NCI-H510A (cell line): ENCODE measurements at regions not wholly inside any gene's neighbourhood (a gene's known extent, or its start where the extent isn't known, plus 50 kb on each side); places are given as distances from the start of the nearest gene placed in this dataset.
"Not testable (repeated sequence)": the region's sequence is repeated elsewhere in the genome, so short reads cannot be mapped to it uniquely, and the experiment has no call there.

Experiments
- DNase-seq: peaks from one replicate; lab custom pipeline; 2025; lab: John Stamatoyannopoulos, UW

DNA sequence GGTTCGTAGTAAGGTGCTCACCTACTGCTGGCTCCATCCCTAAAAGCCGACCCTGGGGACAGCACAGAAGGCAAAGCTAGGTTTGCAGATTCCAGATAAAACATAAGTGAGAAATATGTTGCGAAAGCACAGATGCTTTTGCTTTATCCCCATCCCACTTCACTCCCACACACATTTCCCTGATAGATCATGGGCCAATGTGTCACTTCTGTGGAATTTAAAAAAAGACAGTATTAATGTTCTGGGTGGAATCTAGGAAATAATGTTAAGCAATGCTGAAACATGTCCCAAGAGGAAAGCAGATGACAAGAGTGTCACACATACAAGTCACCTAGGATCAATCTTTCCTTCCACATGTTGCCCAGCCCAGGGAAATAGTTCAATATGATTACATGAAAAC, 661.0 kb upstream of the MIR17HG start:
- DNase-seq = no peak

DNA sequence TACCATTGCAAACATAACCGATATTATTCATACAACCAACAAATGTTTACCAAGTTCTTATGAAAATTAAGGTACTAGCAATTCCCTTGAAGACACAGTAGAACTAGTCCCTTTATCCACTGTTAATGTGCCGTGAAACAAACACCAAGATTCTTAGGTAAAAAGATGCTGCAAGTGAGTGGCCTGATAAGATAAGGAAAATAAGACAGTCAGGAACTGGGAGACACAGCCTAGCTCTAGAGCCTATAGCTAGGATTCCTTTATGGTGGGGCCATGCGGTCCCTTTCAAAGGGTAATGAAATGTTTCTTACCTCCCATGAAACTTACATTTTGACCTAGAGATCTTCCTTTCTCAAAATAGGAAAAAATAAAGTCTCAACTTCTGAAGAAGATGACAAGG, 658.4 kb upstream of the MIR17HG start:
- no peak for DNase-seq

- DNase-seq = no peak
Observed at GRCh38 chr13:90690458-90691080, 656.9 kb upstream of the MIR17HG start.

DNA sequence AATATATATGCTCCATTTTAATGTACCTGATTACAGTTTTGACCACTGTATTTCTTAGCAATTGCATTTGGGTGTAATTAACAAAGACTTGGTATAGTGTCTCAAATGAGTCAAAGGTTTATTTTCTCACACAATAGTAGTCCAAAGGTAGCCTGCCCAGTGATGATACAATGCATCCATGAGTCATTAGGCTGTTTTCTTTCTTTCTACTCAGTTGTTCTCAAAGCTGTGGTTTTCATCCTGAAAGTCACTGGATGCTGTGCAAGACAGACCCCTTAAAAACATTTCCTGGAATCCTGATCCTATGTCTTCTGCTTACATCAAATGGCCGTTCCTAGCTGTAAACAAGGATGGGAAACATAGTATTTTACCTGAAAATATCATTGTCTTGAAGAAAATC, 651.2 kb upstream of the MIR17HG start:
- DNase-seq = no peak

DNA sequence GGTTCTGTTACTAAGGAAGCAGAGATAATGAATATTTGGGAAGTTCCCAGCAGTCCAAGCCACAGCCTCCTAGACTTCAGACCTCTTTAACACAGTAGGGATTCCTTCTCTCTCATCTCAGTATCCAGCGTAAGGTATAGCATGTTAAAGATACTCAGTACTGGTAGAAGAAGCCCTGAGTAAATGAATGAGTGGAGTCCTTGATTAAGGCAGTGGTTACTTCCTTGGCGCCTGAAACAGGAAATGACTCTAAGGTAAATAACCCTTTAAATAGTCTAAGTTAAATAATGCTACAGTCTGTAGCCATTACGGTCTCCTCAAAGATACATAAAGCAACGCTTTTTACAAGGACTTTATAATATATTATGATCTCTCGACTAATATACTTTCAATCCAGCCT, 650.8 kb upstream of the MIR17HG start:
- no peak for DNase-seq

DNA sequence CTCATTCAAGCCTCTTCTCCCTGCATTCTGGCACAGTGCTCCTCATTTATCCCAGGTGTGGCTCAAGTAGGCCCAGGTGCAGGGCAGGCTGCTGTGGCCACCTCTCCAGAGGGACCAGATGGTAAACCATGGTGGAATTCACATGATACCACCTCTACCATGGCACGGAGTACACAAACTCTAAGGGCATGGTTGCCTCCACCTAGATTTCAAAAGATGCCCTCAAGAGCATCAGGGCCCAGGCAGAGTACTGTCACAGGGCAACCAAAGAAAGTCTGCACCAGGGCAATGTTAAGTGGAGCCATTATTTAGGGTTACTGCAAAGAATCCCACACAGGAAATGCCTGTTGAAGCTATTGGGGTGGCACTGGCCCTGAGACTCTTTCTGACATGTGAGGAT, 647.1 kb upstream of the MIR17HG start:
- DNase-seq = no peak

DNA sequence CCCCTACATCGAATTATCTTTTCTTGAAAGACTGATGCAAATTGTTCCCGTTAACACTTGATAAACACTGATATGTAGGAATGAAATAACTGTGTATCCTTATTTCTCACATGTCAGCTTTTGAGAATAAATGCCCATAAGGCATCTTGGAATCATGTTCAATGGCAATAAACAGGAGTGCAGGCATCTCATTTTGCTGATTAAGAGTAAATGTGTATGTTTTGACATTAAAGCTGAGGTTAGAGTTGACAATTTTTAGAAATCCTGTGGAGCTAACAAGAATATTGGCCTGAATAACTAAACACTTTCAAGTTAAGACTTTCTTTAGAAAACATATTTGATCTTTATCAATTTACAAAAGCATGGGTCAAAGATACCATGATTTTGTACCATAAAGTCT, 646.2 kb upstream of the MIR17HG start:
- DNase-seq = no peak

DNA sequence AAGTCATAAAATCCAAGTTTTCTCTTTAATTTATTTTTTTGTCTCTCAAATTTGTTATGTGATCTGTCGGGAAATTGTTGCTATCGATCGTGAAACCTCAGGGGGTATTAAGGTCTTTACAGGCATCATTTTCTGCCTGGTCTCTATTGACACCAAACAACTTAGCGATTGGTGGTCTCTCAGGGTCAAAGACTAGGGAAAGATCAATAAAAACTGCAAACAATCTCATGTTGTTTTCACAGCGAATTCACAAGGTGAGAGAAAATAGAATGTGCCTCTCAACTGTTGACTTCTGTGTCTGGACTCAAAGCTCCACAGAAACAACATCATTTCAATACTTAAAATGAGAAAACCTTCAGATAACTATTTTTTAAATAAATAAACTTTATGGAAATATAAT, 645.4 kb upstream of the MIR17HG start:
- no peak for DNase-seq

DNA sequence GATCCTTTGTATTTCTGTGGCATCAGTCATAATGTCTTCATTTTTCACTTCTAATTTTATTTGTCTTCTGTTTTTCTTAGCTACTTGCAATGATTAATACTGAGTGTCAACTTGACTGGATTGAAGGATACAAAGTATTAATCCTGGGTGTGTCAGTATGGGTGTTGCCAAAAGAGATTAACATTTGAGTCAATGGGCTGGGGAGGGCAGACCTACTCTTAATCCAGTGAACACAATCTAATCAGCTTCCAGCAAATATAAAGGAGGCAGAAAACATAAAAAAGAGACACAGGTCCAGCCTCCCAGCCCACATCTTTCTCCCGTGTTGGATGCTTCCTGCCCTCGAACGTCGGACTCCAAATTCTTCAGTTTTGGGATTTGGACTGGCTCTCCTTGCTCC, 640.9 kb upstream of the MIR17HG start:
- no peak for DNase-seq

GRCh38 chr13:90708128-90708527, 639.4 kb upstream of the MIR17HG start:
- DNase-seq = no peak

DNA sequence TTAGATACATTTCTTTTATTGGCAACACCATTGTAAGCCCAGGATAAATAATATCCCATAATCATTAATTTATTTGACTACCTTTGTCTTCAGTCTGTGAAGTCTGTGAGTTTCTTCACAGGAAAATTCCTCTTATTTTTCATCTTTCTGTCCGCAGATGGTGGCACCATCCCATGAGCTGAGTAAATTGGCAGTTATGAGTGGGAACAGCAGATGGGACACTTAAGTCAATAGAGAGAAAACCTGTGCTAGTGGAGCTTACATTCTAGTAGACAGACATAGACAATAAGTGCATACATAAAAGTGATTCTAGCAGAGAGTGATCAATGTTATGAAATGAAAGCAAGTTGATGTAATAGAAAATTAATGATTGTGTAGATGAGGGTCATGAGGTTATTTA, 638.2 kb upstream of the MIR17HG start:
- DNase-seq = no peak

- DNase-seq = no peak
Observed at GRCh38 chr13:90710164-90710759, 637.2 kb upstream of the MIR17HG start.

DNA sequence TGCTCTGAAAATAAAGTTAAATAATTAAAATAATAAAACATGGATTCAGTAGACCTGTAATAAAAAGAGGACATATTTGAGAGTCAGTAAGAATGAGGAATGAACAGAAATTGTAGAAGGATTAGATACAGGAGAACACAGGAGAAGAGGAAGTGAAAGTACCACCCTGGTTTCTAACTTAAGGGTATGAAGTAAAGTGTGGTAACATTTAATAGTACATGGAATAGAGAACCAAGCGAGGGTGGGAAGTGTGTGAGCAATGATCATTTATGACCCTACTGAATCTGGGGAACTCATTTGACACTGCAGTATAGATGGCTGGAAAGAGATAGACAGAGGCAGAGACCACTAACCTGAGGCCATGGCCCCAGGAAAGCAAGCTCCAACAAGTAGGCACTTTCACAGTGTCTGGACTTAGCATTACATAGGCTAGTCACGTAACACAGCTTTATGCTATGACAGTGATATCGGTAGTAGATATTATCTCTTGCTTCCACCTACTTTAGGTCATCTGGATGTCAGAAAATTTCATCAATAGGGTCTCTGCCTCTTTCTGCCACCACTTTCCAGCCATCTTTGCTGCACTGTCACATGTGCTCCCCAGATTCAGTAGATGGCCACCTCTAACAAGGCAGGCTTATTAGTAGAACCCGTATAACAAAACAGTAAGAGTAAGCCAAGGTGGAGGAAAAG, 633.9 kb upstream of the MIR17HG start:
- no peak for DNase-seq

- no peak for DNase-seq
Observed at GRCh38 chr13:90715485-90715884, 632.0 kb upstream of the MIR17HG start.

DNA sequence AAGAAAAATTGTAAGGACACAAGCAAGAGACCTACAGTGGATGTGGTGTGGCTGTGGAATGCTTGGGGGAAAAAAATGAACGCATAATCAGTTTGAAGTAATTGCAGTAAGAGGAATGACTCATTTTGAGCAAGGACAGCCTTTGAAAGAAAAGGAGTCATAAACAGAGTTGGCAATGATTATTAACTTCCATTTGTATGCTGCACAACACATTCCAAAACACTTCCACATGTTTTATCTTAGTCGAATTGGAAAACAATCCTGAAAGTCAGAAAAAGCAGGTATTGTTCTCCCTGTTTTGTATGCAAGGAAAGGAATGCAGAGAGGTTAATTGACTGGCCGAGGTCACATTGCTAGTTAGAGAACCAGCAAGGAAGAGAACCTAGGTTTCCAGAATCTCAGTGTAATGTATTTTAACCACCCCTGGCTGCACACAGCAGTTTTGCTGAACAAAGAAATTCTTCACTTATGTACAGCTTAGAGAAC, 630.0 kb upstream of the MIR17HG start:
- no peak for DNase-seq

DNA sequence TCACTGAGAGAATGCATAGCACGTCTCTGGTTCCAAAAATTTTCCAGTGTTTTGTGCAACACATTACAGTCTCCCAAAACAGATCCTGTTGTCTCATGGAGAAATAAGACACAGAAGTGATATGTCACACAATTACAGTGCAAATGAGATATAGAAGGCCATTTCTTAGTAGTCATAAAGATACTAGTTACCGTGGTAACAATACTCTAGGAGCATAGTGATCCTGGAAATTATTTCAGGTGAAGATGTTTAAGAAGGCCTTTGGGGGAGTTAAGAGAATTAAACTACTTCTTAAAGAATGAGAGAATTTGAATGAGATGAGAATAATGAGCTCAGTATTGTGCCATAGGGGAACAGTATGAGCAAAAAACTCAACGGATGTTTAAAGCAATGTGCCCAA, 628.0 kb upstream of the MIR17HG start:
- DNase-seq = no peak

- no peak for DNase-seq
Observed at GRCh38 chr13:90721937-90722336, 625.5 kb upstream of the MIR17HG start.

DNA sequence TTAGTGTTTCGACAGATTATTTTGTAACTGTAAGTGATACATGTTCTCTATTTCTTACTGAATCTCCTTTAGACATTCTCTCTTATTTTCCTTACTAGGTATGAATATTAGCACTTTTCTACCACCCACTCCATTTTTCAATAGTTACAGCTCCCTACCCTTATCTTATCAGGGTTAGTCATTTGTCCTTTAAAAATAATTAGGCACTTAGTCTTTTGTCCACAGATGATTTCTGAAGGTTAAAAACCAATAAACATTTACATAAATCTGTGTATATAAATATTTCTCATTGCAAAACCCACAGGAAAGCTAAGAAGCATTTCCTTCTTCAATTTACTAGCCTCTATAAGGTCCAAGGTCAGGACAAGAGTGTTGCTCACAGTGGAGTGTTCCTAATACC, 624.1 kb upstream of the MIR17HG start:
- no peak for DNase-seq

DNA sequence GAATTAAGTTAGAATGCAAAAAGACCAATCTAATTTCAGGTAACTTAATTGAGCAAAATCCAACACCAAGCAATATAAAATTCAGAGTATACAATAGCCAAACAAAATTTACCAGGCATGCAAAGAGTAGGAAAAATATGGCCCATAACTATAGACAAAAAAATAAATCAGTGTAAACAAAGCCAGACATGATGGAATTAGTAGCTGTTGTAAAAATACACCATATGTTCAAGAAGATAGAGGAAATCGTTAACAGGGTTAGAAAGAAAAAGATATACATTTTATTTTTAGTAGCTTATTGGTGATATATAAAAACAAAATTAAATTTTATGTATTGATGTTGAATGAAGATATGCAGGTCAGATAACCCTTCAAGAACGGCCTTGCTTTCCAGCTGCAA, 621.1 kb upstream of the MIR17HG start:
- DNase-seq = no peak

DNA sequence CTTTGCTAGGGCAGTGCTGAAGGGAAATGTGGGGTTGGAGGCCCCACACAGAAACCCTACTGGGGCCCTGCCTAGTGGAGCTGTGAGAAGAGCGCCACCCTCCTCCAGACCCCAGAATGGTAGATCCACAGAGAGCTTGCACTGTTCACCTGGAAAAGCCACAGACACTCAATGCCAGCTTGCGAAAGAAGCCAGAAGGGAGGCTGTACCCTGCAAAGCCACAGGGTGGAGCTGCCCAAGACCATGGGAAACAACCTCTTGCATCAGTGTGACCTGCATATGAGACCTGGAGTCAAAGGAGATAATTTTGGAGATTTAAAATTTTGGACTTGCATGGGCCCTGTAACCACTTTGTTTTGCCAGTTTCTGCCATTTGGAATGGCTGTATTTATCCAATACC, 615.4 kb upstream of the MIR17HG start:
- no peak for DNase-seq

GRCh38 chr13:90734497-90734896, 613.0 kb upstream of the MIR17HG start:
- DNase-seq = not testable (repeated sequence)

DNA sequence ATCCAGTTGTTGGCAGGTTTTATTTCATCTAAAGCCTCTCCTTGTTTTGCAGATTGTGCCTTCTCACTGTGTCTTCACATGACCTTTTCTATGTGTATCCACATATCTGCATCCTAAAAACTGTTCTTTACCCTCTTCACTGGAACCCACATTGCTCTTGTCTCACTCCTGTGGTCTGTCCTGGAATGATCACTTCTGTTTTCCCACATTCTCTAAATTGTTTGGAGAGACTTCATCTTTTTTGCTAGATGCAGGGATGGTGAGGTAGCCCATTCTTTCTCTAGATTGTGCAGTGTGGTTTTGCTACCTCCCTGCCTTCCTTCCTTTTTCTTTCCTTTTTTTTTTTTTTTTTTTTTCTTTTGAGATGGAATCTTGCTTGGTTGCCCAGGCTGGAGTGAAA, 608.6 kb upstream of the MIR17HG start:
- DNase-seq = no peak

GRCh38 chr13:90740099-90740498, 607.4 kb upstream of the MIR17HG start:
- DNase-seq = no peak

GRCh38 chr13:90742381-90742780, 605.1 kb upstream of the MIR17HG start:
- DNase-seq = no peak
